Chondrocyte (in vitro differentiated cells): ENCODE measurements at regions not wholly inside any gene's neighbourhood (a gene's known extent, or its start where the extent isn't known, plus 50 kb on each side); places are given as distances from the start of the nearest gene placed in this dataset.

Source experiments
- DNase-seq: peaks from one replicate; pipeline ENCODE4 v3.0.0; 2021; ENCODE audit warnings: mixed read lengths, low spot score
- H3K27ac Mint-ChIP-seq: one replicate; pipeline ENCODE4 v1.8.0; 2021; ENCODE audit warnings: mild to moderate bottlenecking, moderate library complexity, mixed read lengths; ENCODE audit not compliant: unreplicated experiment
- H3K27me3 Mint-ChIP-seq: 2 replicates; pipeline ENCODE4 v1.8.0; 2021; ENCODE audit warnings: low read depth, mixed read lengths
- H3K36me3 Mint-ChIP-seq: 2 replicates; pipeline ENCODE4 v1.8.0; 2021; ENCODE audit warnings: low read depth, mixed read lengths
- H3K4me1 Mint-ChIP-seq: 2 replicates; pipeline ENCODE4 v1.8.0; 2021; ENCODE audit warnings: low read depth, mild to moderate bottlenecking, mixed read lengths
- H3K4me3 Mint-ChIP-seq: one replicate; pipeline ENCODE4 v1.8.0; 2021; ENCODE audit warnings: mild to moderate bottlenecking, moderate library complexity, mixed read lengths; ENCODE audit not compliant: unreplicated experiment
- H3K9me3 Mint-ChIP-seq: 2 replicates; pipeline ENCODE4 v1.8.0; 2021; ENCODE audit warnings: low read depth, mixed read lengths
- CTCF ChIP-seq: fragments of 200-600 bp; sonication (generic); IDR thresholded peaks from 2 replicates; pipeline ENCODE4 v1.5.0; 2021; ENCODE audit warnings: antibody characterized with exemption, mild to moderate bottlenecking, moderate library complexity

DNA sequence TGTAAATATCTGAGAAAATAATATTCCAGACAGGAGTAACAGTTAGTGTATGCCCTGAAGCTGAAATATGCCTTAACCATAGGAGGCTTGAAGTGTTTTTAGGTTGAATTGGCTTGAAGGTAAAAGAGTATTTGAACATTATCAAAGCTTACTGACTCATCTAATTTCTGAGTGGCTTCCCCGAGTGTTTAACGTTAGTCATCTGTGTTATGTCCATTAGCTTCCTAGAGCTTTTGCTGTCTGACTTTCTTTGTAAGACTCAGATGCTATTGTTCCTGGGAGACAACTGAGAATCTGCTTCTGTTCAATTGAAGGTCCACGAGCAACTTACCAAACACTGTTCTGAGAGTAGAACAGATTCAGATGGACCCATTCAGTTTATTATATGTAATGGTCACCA lies 656.8 kb upstream of the NECTIN3 start:
- no peak for DNase-seq
- Mint-ChIP-seq H3K27me3 (no peaks in the 10 kb centered on the region), H3K27ac (peak overlapping the region; percentile 83), H3K36me3 (no peaks in the 10 kb centered on the region), H3K4me1 (peaks cover 39% of the 10 kb centered on the region), H3K9me3 (peaks cover 5% of the 10 kb centered on the region), H3K4me3 (no peak overlapping the region)
- TF ChIP-seq CTCF, result no peak

DNA sequence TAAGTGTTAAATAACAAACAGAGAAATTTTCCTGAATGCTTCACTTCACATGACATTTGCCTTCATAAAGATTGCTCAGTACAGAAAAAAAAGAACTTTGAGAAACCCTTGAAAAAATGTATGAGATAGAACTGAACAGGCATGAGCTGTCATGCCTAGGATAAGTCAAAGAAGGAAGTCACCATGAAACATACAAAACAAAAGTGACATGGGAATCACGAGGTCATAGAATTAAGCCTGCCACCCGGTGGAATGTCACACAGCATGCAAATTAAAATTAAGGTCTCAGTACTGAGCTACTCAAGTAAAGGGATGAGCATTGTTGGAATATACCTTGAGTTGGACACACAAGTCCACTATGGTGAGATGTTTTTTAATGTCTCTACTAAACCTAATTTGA lies 652.5 kb upstream of the NECTIN3 start:
- no peaks in the 10 kb centered on the region for H3K36me3 Mint-ChIP-seq
- no peak for TF ChIP-seq CTCF
- H3K27ac Mint-ChIP-seq, result peak overlapping the region; percentile 88
- H3K4me3 Mint-ChIP-seq, result no peak overlapping the region
- H3K9me3 Mint-ChIP-seq, result peaks cover 5% of the 10 kb centered on the region
- H3K27me3 Mint-ChIP-seq, result no peaks in the 10 kb centered on the region
- no peak for DNase-seq
- peaks cover 30% of the 10 kb centered on the region for H3K4me1 Mint-ChIP-seq

GRCh38 chr3:110419601-110420000 lies 652.0 kb upstream of the NECTIN3 start:
- peak overlapping the region; percentile 88 for H3K27ac Mint-ChIP-seq
- H3K27me3 Mint-ChIP-seq, result no peaks in the 10 kb centered on the region

DNA sequence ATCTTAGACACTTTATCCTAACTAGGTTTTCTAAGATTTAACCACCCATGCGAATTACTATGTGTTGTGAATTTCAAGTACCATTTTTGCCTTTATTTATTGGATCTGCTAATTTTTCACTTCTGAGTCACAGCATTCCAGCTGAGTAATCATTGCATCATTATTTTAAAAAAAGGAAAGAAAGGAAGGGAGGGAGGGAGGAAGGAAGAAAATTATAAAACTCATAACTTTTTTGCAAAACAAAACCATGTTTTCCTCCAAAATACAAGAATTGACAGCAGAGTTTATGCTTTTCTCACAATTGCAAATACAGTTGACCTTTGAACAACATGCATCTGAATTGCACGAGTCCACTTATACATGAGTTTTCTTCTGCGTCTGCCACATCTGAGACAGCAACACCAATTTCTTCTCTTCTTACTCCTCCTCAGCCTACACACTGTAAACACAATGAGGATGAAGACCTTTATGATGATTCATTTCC lies 651.4 kb upstream of the NECTIN3 start:
- no peaks in the 10 kb centered on the region for H3K36me3 Mint-ChIP-seq

More at GRCh38 chr3:110419601-110420000, 652.0 kb upstream of the NECTIN3 start:
- Mint-ChIP-seq H3K9me3 (peaks cover 5% of the 10 kb centered on the region), H3K4me3 (no peak overlapping the region), H3K4me1 (peaks cover 26% of the 10 kb centered on the region), H3K36me3 (no peaks in the 10 kb centered on the region)
- DNase-seq, result no peak
- TF ChIP-seq CTCF, result no peak

DNA sequence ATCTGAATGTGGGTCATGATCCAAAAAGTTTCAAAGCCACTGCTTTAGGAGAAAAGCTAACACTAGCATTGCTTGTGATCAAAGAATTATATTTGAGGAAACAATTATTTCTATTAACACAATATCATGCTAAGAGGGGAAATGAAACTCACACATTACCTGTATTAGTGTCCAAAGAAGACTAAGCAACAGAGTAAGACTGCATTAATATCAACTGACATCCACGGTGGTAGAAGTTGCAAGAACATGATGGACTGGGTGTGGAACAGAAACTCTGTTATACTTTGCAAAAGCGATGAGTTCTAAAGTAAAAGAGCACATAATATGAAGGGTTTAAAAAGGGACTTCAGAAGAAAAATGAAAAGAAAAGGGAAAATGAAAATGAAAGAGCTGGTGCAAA lies 648.3 kb upstream of the NECTIN3 start:
- H3K36me3 Mint-ChIP-seq, result no peaks in the 10 kb centered on the region
- peaks cover 18% of the 10 kb centered on the region for H3K4me1 Mint-ChIP-seq
- no peak overlapping the region for H3K27ac Mint-ChIP-seq
- no peaks in the 10 kb centered on the region for H3K27me3 Mint-ChIP-seq
- no peak for DNase-seq
- H3K9me3 Mint-ChIP-seq, result peaks cover 5% of the 10 kb centered on the region
- TF ChIP-seq CTCF, result no peak
- H3K4me3 Mint-ChIP-seq, result no peak overlapping the region

More for the DNA sequence above, 651.4 kb upstream of the NECTIN3 start:
- Mint-ChIP-seq H3K9me3 (peaks cover 5% of the 10 kb centered on the region), H3K4me1 (peaks cover 20% of the 10 kb centered on the region), H3K27me3 (no peaks in the 10 kb centered on the region), H3K4me3 (no peak overlapping the region), H3K27ac (peak overlapping the region; percentile 88)
- DNase-seq, result no peak
- TF ChIP-seq CTCF, result no peak
